Vagina (tissue), 2 donors: ENCODE measurements at regions not wholly inside any gene's neighbourhood (a gene's known extent, or its start where the extent isn't known, plus 50 kb on each side); places are given as distances from the start of the nearest gene placed in this dataset.
"Not testable (repeated sequence)": the region's sequence is repeated elsewhere in the genome, so short reads cannot be mapped to it uniquely, and the experiment has no call there.

ENCODE experiments used
- CTCF ChIP-seq, 3 experiments: fragments of 450-650 bp in 2 of 3; fragments of 200-600 bp in 1 of 3; sonication (generic) in 1 of 3; IDR thresholded peaks; one replicate each; pipeline ENCODE4 v1.5.1; 2017 to 2019; ENCODE audit warnings: antibody characterized with exemption in 3 of 3, mild to moderate bottlenecking in 2 of 3, moderate library complexity in 2 of 3
- POLR2A ChIP-seq, 2 donors: fragments of 450-650 bp; IDR thresholded peaks; one replicate each; pipeline ENCODE4 v1.6.1; 2017; ENCODE audit warnings: antibody characterized with exemption in 2 of 2, mild to moderate bottlenecking in 2 of 2, moderate library complexity in 2 of 2
- POLR2AphosphoS5 ChIP-seq, 2 donors: sonication (generic); formaldehyde crosslinking; IDR thresholded peaks; one replicate each; pipeline ENCODE4 v1.9.0; 2017; ENCODE audit warnings: antibody characterized with exemption in 2 of 2, mild to moderate bottlenecking in 2 of 2, low read depth in 1 of 2; ENCODE audit not compliant: insufficient read depth in 1 of 2

- not testable (repeated sequence) for TF ChIP-seq CTCF (IDR thresholded peaks at IDR 0.05); POLR2A (IDR thresholded peaks at IDR 0.05); POLR2AphosphoS5 (IDR thresholded peaks at IDR 0.05; ENCODE audit: insufficient read depth in 1 of 2, low read depth in 1 of 2)
Observed at GRCh38 chr11:3576066-3576604, 65.7 kb downstream of the ART5 start.
